Tibial nerve (tissue), 4 donors: ENCODE measurements at regions not wholly inside any gene's neighbourhood (a gene's known extent, or its start where the extent isn't known, plus 50 kb on each side); places are given as distances from the start of the nearest gene placed in this dataset.

ENCODE experiments used
- CTCF ChIP-seq, 5 experiments: fragments of 200-600 bp in 3 of 5; fragments of 450-650 bp in 2 of 5; sonication (generic) in 3 of 5; IDR thresholded peaks; one replicate each; pipeline ENCODE4 v1.5.1; 2016 to 2019; ENCODE audit warnings: antibody characterized with exemption in 5 of 5, mild to moderate bottlenecking in 3 of 5, moderate library complexity in 2 of 5
- EP300 ChIP-seq, 2 donors: sonication (generic); formaldehyde crosslinking; IDR thresholded peaks; one replicate each; pipeline ENCODE4 v1.6.1; 2017; ENCODE audit warnings: antibody characterized with exemption in 2 of 2, mild to moderate bottlenecking in 1 of 2
- POLR2A ChIP-seq, 2 donors: fragments of 450-650 bp; IDR thresholded peaks; one replicate each; pipeline ENCODE4 v1.6.1; 2017; ENCODE audit warnings: antibody characterized with exemption in 2 of 2, mild to moderate bottlenecking in 2 of 2, moderate library complexity in 2 of 2

- TF ChIP-seq CTCF (IDR thresholded peaks at IDR 0.05) (no peak), EP300 (IDR thresholded peaks at IDR 0.05) (no peak), POLR2A (IDR thresholded peaks at IDR 0.05) (no peak)
These were observed 1026.4 kb downstream of the KCNJ18 start for GRCh38 chr17:22718689-22719088.
